ENCODE measurements at regions not wholly inside any gene's neighbourhood (a gene's known extent, or its start where the extent isn't known, plus 50 kb on each side); places are given as distances from the start of the nearest gene placed in this dataset.

DNA sequence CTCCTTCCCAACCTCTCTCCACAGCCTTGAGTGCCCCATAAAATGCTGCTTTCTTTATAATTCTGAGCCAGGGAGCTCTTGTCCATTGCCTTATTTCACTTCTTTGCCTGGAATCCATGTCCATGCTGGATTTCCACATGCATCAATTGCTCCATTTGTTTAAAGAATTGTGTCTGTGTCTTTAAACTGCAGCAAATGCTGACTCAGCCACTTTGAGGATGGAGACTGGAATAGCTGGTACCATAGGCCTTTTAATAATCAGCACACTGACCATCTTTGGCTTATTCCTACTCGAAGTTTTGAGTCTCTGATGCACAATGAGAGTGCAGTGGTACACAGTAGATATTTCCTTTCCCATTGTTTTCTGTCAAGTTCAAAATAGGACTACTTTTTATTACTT, 318.8 kb downstream of the LRIG3 start:
- no peak for DNase-seq

DNA sequence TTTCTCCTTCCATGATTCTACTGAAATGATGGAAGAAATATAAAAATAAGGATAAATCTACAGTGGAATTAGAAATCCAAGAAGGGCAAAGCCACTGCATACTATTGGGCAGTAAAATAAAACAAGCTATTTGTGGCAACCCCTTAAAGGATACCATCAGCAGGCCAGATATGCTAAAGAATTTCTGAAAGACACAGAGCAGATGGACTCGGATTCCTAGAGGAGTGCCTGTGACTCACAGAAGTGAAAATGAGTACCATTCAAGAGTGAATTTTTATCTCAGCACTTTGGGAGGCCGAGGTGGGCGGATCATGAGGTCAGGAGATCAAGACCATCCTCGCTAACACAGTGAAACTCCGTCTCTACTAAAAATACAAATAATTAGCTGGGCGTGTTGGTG, 318.1 kb downstream of the LRIG3 start:
- no peak for DNase-seq

DNA sequence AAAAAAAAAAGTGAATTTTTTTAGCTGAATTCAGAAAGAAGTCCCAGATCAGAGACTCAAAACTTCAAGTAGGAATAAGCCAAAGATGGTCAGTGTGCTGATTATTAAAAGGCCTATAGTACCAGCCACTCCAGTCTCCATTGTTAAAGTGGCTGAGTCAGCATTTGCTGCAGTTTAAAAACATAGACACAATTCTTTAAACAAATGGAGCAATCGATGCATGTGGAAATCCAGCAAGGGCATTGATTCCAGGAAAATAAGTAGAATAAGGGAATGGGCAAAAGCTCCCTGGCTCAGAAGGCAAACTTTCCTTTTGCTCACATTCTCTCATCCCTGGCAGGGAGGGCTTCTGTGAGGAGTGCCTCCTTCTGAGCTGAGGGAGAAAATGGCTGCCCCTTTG, 317.6 kb downstream of the LRIG3 start:
- no peak for DNase-seq

DNA sequence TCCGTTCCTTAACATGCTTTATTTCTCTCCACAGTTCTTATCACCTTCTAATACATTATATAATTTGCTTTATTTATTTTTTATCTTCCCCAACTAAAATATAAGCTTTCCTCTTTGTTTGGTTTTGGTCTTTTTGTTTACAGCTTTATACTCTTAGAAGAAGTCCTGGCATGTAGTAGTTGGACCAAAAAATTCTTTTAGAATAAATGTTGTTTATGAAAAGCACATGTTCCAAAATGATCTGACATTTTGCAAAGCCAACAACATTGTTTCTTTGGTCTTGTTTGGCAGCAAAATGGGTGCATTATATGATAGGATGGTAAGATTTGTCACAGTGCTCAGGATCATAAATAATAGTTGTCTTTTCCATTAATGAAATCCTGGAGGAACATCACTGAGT, 312.5 kb downstream of the LRIG3 start:
- no peak for DNase-seq

- no peak for DNase-seq
Observed at GRCh38 chr12:58608711-58609110, 311.6 kb downstream of the LRIG3 start.

- no peak for DNase-seq
Observed at GRCh38 chr12:58615047-58615446, 305.3 kb downstream of the LRIG3 start.

DNA sequence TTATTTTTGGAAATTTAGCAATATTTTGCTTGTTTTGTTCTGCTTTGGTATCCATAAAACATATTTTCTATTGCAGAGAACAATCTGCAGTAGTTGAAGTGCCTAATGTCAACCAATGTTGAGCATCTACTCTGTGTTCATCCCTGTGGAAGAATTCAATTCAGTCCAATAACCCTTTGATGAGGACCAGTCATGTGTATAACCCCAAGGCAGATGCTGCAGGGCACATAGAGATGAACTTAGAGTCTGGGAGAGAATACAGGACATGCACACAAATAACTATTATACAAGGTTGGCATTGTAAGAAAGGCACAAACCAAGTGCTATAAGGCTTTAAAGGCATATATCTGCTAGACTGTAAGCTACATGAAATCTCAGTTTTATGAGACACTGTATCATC, 304.7 kb downstream of the LRIG3 start:
- no peak for DNase-seq

- no peak for DNase-seq
Observed at GRCh38 chr12:58616618-58617017, 303.7 kb downstream of the LRIG3 start.

DNA sequence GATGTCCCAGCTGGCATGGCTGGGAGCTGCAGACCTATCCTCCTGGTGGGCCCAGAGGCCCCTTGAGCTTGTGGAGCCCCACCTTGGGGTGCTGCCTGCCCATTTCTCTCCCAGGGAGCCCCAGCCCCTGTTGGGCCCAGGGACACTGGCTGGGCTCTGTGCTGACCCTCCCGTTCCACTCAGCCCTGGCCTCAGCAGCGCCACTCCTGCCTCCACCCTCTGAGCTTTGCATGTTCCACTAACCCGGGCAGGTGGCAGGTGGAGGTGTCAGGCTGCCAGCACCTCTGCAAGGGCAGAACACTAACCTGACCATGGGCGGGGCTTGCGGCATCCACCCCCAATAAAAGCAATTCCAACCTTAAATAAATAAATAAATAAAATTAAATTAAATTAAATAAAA, 299.2 kb downstream of the LRIG3 start:
- no peak for DNase-seq

DNA sequence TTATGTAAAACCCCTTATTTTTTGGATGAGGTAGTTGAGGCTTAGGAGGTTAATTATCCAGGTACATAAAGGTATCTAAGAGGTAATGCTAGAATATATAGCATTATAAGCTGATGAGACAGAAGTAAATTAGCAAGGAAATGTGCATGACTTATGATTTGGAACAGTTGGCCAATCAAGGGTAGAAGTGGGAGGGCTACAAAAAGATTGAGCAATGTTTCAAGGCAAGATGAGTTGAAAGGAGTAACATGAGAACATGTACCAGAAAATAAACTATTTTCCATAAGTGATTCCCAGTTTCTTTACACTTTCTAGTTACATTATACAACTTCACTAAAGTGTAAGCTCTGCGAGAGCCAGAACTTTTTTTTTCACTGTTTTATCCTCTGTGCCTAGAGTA, 290.9 kb downstream of the LRIG3 start:
- DNase-seq, result no peak

GRCh38 chr12:58633479-58633878, 286.8 kb downstream of the LRIG3 start:
- no peak for DNase-seq

GRCh38 chr12:58639318-58639934, 280.9 kb downstream of the LRIG3 start:
- no peak for DNase-seq

GRCh38 chr12:58640314-58640713, 280.0 kb downstream of the LRIG3 start:
- no peak for DNase-seq

GRCh38 chr12:58645946-58646345, 274.4 kb downstream of the LRIG3 start:
- no peak for DNase-seq

DNA sequence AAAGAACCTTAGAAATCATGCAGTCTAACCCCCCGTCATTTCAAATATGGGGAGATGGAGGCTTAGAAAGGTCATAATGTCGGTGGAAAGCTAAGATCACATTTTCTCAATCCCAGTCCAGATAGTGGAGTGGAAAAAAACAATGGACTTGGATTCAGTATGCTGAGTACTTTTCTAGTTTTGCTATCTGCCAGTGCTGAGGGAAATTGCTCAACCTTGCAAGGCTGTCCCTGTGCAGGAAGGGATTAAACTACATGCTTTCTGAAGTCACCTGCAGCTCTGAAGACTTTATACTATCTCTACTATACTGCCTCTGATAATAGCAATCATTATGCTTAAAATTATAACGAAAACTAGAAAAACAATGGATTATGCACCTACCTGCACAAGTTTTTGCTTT, 272.8 kb downstream of the LRIG3 start:
- no peak for DNase-seq

- no peak for DNase-seq
Observed at GRCh38 chr12:58648176-58648575, 272.1 kb downstream of the LRIG3 start.

- no peak for DNase-seq
Observed at GRCh38 chr12:58651850-58652249, 268.5 kb downstream of the LRIG3 start.

DNA sequence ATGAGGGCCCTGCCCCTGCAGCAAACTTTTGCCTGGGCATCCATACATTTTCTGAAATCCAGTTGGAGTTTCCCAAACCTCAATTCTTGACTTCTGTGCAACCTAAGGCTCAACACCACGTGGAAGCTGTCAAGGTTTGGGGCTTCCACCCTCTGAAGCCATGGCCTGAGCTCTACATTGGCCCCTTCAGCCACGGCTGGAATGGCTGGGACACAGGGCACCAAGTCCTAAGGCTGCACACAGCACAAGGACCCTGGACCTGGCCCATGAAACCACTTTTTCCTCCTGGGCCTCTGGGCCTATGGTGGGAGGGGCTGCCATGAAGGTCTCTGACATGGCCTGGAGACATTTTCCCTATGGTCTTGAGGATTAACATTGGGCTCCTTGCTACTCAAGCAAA, 266.3 kb downstream of the LRIG3 start:
- DNase-seq, result no peak

- DNase-seq, result no peak
Observed at GRCh38 chr12:58655375-58655774, 264.9 kb downstream of the LRIG3 start.

GRCh38 chr12:58656254-58657009, 263.9 kb downstream of the LRIG3 start:
- DNase-seq, result no peak

GRCh38 chr12:58657190-58657589, 263.1 kb downstream of the LRIG3 start:
- DNase-seq, result no peak

- no peak for DNase-seq
Observed at GRCh38 chr12:58665375-58665774, 254.9 kb downstream of the LRIG3 start.

GRCh38 chr12:58668233-58668632, 252.1 kb downstream of the LRIG3 start:
- DNase-seq, result no peak

GRCh38 chr12:58668871-58669270, 251.4 kb downstream of the LRIG3 start:
- DNase-seq, result no peak

- DNase-seq, result no peak
Observed at GRCh38 chr12:58670623-58671022, 249.7 kb downstream of the LRIG3 start.

All from GDM1 (cell line).